Body of pancreas (tissue), 4 donors: ENCODE measurements at regions not wholly inside any gene's neighbourhood (a gene's known extent, or its start where the extent isn't known, plus 50 kb on each side); places are given as distances from the start of the nearest gene placed in this dataset.

ENCODE experiments used
- CTCF ChIP-seq, 7 experiments: fragments of 450-650 bp in 4 of 7; fragments of 200-600 bp in 3 of 7; sonication (generic) in 3 of 7; IDR thresholded peaks; one replicate each; pipeline ENCODE4 v1.5.1; 2016 to 2019; ENCODE audit warnings: antibody characterized with exemption in 7 of 7
- POLR2A ChIP-seq, 3 donors: fragments of 450-650 bp; IDR thresholded peaks; one replicate each; pipeline ENCODE4 v1.6.1; 2016; ENCODE audit warnings: antibody characterized with exemption in 3 of 3, mild to moderate bottlenecking in 2 of 3

- TF ChIP-seq CTCF (IDR thresholded peaks at IDR 0.05) (no peak), POLR2A (IDR thresholded peaks at IDR 0.05) (no peak)
Measured at GRCh38 chr17:65364438-65364837, 197.0 kb downstream of the AXIN2 start.
